ENCODE measurements at regions not wholly inside any gene's neighbourhood (a gene's known extent, or its start where the extent isn't known, plus 50 kb on each side); places are given as distances from the start of the nearest gene placed in this dataset.
"Not testable (repeated sequence)": the region's sequence is repeated elsewhere in the genome, so short reads cannot be mapped to it uniquely, and the experiment has no call there.

DNA sequence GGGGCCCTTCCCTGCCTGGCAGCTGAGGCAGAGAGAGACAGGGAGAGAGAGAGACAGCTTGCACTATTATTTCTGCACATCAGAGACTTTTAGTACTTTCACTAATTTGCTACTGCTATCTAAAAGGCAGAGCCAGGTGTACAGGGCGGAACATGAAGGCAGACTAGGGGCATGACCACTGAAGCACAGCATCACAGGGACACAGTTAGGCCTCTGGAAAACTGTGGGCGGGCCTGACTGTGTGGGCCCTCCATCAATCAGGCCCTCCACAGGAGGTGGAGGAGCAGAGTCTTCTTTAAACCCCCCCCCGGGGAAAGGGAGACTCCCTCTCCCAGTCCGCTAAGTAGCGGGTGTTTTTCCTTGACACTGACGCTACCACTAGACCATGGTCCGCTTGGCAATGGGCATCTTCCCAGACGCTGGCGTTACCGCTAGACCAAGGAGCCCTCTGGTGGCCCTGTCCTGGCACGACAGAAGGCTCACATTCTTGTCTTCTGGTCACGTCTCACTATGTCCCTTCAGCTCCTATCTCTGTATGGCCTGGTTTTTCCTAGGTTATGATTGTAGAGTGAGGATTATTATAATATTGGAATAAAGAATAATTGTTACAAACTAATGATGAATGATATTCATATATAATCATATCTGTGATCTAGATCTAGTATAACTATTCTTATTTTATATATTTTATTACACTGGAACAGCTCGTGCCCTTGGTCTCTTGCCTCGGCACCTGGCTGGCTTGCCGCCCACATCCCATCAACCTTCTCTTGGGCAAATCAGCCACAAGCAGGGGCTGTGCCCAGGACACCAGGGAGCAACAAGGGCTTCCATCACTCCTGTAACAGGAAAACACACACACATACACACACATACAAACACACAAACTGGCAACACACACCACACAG lies 60.7 kb upstream of the PPP2R2D start:
- H3K36me3 Mint-ChIP-seq (ENCODE audit: low read depth); H3K4me3 Mint-ChIP-seq; H3K4me1 Mint-ChIP-seq; DNase-seq; H3K27me3 Mint-ChIP-seq; H3K27ac Mint-ChIP-seq; H3K9me3 Mint-ChIP-seq; intact Hi-C loops (cut with micrococcal nuclease): not testable (repeated sequence)

DNA sequence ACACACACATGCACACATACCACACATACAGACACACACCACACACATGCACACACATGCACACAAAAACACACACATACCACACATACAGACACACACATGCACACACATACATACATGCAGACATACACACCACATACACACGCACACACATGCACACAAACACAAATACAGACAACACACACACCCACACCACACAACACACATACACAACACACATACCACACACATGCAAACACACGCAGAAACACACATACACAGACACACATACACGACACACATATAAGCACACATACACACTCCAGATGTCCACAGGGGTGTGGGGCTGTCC lies 60.1 kb upstream of the PPP2R2D start:
- no peaks in the 10 kb centered on the region for H3K9me3 Mint-ChIP-seq

GRCh38 chr10:131841131-131841660 lies 59.6 kb upstream of the PPP2R2D start:
- intact Hi-C loops (cut with micrococcal nuclease) = no loop called here
- Mint-ChIP-seq H3K4me1 (no peaks in the 10 kb centered on the region), H3K27me3 (no peaks in the 10 kb centered on the region), H3K27ac (no peak overlapping the region), H3K4me3 (no peak overlapping the region), H3K9me3 (no peaks in the 10 kb centered on the region), H3K36me3 (ENCODE audit: low read depth) (no peaks in the 10 kb centered on the region)
- no peak for DNase-seq

More for the DNA sequence above, 60.1 kb upstream of the PPP2R2D start:
- Mint-ChIP-seq H3K36me3 (ENCODE audit: low read depth) (no peaks in the 10 kb centered on the region), H3K27ac (no peak overlapping the region), H3K4me3 (no peak overlapping the region), H3K4me1 (no peaks in the 10 kb centered on the region), H3K27me3 (no peaks in the 10 kb centered on the region)
- intact Hi-C loops (cut with micrococcal nuclease) = no loop called here
- no peak for DNase-seq

GRCh38 chr10:131841661-131842139 lies 59.1 kb upstream of the PPP2R2D start:
- H3K36me3 Mint-ChIP-seq (ENCODE audit: low read depth) = no peaks in the 10 kb centered on the region
- intact Hi-C loops (cut with micrococcal nuclease) = no loop called here
- H3K4me1 Mint-ChIP-seq = no peaks in the 10 kb centered on the region
- H3K4me3 Mint-ChIP-seq = no peak overlapping the region
- no peak for DNase-seq
- H3K27ac Mint-ChIP-seq = no peak overlapping the region
- no peaks in the 10 kb centered on the region for H3K9me3 Mint-ChIP-seq
- no peaks in the 10 kb centered on the region for H3K27me3 Mint-ChIP-seq

- Mint-ChIP-seq H3K36me3 (ENCODE audit: low read depth) (no peaks in the 10 kb centered on the region), H3K4me3 (no peak overlapping the region), H3K27me3 (no peaks in the 10 kb centered on the region), H3K27ac (no peak overlapping the region), H3K9me3 (no peaks in the 10 kb centered on the region), H3K4me1 (no peaks in the 10 kb centered on the region)
- DNase-seq = no peak
- intact Hi-C loops (cut with micrococcal nuclease) = no loop called here
Measured at GRCh38 chr10:131842351-131843088, 58.3 kb upstream of the PPP2R2D start.

DNA sequence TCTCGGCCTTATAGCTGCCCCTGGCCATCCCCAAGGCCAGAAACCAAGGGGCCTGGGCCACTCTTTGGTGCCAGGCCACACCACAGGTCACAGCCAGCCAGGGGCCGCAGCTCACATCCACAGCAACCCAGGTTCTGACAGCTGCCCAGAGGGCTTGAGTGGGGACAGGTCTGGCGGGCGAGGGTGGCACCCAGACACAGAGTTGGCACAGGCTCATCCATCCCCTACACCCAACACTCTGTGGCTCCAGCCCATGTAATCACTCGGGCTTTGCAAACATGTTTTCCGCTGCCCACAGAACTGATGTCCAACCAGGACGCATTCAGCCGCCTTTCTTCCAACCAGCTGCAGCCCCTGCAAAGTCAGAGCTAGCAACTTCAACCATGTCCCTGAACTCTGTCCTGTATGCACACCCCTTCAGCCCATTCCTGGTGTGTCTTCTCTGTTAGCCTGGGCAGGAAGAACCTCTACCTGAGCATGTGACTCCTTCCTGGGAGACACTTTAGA lies 57.7 kb upstream of the PPP2R2D start:
- Mint-ChIP-seq H3K4me1 (no peaks in the 10 kb centered on the region), H3K4me3 (no peak overlapping the region)

GRCh38 chr10:131843881-131844284 lies 56.9 kb upstream of the PPP2R2D start:
- H3K27ac Mint-ChIP-seq = no peak overlapping the region
- H3K4me1 Mint-ChIP-seq = no peaks in the 10 kb centered on the region
- intact Hi-C loops (cut with micrococcal nuclease) = no loop called here
- no peaks in the 10 kb centered on the region for H3K27me3 Mint-ChIP-seq
- H3K9me3 Mint-ChIP-seq = no peaks in the 10 kb centered on the region
- no peak overlapping the region for H3K4me3 Mint-ChIP-seq
- DNase-seq = no peak
- no peaks in the 10 kb centered on the region for H3K36me3 Mint-ChIP-seq (ENCODE audit: low read depth)

More for the DNA sequence above, 57.7 kb upstream of the PPP2R2D start:
- intact Hi-C loops (cut with micrococcal nuclease) = no loop called here
- Mint-ChIP-seq H3K27me3 (no peaks in the 10 kb centered on the region), H3K27ac (no peak overlapping the region), H3K9me3 (no peaks in the 10 kb centered on the region), H3K36me3 (ENCODE audit: low read depth) (no peaks in the 10 kb centered on the region)
- DNase-seq = no peak

- intact Hi-C loops (cut with micrococcal nuclease) = no loop called here
- Mint-ChIP-seq H3K27ac (no peak overlapping the region), H3K4me3 (no peak overlapping the region), H3K9me3 (no peaks in the 10 kb centered on the region), H3K27me3 (no peaks in the 10 kb centered on the region), H3K36me3 (ENCODE audit: low read depth) (no peaks in the 10 kb centered on the region), H3K4me1 (no peaks in the 10 kb centered on the region)
- DNase-seq = no peak
Measured at GRCh38 chr10:131844529-131845084, 56.2 kb upstream of the PPP2R2D start.

GRCh38 chr10:131845505-131846239 lies 55.1 kb upstream of the PPP2R2D start:
- Mint-ChIP-seq H3K4me1 (no peaks in the 10 kb centered on the region), H3K27me3 (no peaks in the 10 kb centered on the region), H3K9me3 (peaks cover 2% of the 10 kb centered on the region), H3K4me3 (no peak overlapping the region), H3K36me3 (ENCODE audit: low read depth) (no peaks in the 10 kb centered on the region), H3K27ac (no peak overlapping the region)
- intact Hi-C loops (cut with micrococcal nuclease) = no loop called here
- DNase-seq = no peak

- Mint-ChIP-seq H3K27me3 (no peaks in the 10 kb centered on the region), H3K4me3 (no peak overlapping the region), H3K36me3 (ENCODE audit: low read depth) (peaks cover 3% of the 10 kb centered on the region), H3K27ac (no peak overlapping the region), H3K4me1 (no peaks in the 10 kb centered on the region), H3K9me3 (peaks cover 9% of the 10 kb centered on the region)
- intact Hi-C loops (cut with micrococcal nuclease) = no loop called here
- DNase-seq = no peak
Measured at GRCh38 chr10:131846240-131847101, 54.3 kb upstream of the PPP2R2D start.

DNA sequence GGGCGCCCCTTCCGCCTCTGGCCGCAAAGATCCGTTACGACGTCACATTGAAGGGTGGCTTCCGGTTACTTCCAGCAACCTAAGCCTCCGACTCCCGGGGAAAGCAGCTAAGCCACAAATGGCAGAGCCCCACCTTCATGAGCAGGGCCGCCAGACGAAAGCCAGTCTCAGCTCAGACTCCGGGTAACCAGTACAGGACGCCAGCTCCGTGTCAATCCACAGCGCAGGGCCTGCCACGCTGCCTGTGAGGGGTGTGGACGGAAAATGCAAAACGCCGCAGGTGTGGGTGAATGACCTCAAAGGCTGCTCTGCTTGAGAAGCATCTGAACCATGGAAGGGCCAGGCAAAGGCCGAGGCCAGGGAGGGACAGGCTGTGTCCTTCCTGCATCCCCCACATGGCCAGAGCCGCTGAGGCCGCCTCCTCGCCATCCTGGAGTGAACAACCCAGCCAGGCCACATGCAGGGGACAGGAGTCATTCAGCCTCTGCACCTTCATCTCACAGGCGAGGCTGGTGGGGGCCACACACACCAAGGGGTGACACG lies 53.5 kb upstream of the PPP2R2D start:
- H3K27ac Mint-ChIP-seq = no peak overlapping the region
- no peak overlapping the region for H3K4me3 Mint-ChIP-seq
- intact Hi-C loops (cut with micrococcal nuclease) = no loop called here
- no peaks in the 10 kb centered on the region for H3K27me3 Mint-ChIP-seq
- peaks cover 9% of the 10 kb centered on the region for H3K9me3 Mint-ChIP-seq
- H3K4me1 Mint-ChIP-seq = no peaks in the 10 kb centered on the region
- H3K36me3 Mint-ChIP-seq (ENCODE audit: low read depth) = peaks cover 3% of the 10 kb centered on the region
- no peak for DNase-seq

DNA sequence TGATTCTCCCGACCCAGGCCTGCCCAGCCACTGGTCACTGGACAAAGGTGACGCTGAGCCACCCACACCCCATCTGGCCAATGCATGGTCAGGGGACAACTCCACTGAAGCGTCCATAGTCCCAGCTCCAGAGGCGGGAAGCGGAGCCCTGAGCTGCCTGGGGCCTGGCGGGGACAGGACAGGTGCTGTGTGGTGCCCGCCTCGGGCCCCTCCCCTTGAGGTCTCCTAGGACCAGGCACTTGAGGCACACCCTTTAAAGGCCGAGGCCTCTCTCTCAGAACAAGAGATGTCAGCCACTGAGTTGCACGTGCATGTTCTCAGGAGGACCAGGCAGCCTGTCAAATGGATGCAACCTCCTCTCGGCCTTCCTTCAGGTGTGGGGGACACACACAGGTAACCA lies 52.5 kb upstream of the PPP2R2D start:
- intact Hi-C loops (cut with micrococcal nuclease) = no loop called here
- peaks cover 9% of the 10 kb centered on the region for H3K9me3 Mint-ChIP-seq
- no peak for DNase-seq
- H3K4me1 Mint-ChIP-seq = no peaks in the 10 kb centered on the region
- no peak overlapping the region for H3K4me3 Mint-ChIP-seq
- H3K36me3 Mint-ChIP-seq (ENCODE audit: low read depth) = peaks cover 3% of the 10 kb centered on the region
- H3K27me3 Mint-ChIP-seq = no peaks in the 10 kb centered on the region
- no peak overlapping the region for H3K27ac Mint-ChIP-seq
